GM11168 (cell line): ENCODE measurements at regions not wholly inside any gene's neighbourhood (a gene's known extent, or its start where the extent isn't known, plus 50 kb on each side); places are given as distances from the start of the nearest gene placed in this dataset.
"Not testable (repeated sequence)": the region's sequence is repeated elsewhere in the genome, so short reads cannot be mapped to it uniquely, and the experiment has no call there.

ENCODE experiments used
- in situ Hi-C: fragments of 300-500 bp; cut with MboI; formaldehyde crosslinking; loops from one replicate; pipeline ENCODE4 v1.12.0; 2022; ENCODE audit warnings: low sequenced_read_pairs; ENCODE audit not compliant: unreplicated experiment

- in situ Hi-C loops, result no loop called here
Observed at GRCh38 chr11:123349382-123349781, 80.7 kb upstream of the GRAMD1B start.

GRCh38 chr11:123344790-123345357 is 85.2 kb upstream of the GRAMD1B start:
- in situ Hi-C loops, result no loop called here

DNA sequence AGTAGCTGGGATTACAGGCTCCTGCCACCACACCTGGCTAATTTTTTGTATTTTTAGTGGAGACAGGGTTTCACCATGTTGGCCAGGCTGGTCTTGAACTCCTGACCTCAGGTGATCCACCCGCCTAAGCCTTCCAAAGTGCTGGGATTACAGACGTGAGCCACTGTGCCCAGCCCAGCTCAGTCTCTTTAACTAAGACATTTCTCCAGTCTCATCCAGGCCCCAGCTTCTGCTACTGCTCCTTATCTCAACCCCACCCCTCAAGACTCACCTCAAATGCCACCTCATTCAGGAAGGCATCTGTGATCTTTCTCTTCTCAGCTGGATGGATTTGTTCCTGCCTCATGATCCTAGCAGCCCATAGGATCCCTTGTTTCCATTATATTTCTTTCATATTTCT is 85.9 kb upstream of the GRAMD1B start:
- in situ Hi-C loops, result not testable (repeated sequence)

DNA sequence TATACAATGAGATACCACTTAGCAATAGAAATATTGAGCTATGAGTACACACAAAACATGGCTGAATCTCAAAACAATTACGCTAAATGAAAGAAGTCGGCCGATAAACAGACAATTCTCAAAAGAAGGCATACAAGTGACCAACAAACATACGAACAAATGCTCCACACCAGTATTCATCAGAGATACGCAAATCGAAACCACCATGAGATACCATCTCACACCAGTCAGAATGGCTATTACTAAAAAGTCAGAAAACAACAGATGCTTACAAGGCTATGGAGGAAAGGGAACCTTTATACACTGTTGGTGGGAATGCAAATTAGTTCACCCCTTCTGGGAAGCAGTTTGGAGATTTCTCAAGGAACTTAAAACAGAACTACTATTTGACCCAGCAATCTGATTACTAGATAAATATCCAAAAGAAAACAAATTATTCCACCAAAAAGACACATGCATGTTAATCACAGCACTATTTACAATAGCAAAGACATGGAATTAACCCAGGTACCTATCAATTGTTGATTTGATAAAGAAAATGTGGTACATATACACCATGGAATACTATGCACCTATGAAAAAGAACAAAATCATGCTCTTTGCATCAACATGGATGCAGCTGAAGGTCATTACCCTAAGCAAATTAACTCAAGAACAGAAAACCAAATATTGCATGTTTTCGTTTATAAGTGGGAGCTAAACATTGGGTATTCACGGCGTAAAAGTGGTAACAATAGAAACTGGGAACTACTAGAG is 90.9 kb upstream of the GRAMD1B start:
- in situ Hi-C loops, result no loop called here

DNA sequence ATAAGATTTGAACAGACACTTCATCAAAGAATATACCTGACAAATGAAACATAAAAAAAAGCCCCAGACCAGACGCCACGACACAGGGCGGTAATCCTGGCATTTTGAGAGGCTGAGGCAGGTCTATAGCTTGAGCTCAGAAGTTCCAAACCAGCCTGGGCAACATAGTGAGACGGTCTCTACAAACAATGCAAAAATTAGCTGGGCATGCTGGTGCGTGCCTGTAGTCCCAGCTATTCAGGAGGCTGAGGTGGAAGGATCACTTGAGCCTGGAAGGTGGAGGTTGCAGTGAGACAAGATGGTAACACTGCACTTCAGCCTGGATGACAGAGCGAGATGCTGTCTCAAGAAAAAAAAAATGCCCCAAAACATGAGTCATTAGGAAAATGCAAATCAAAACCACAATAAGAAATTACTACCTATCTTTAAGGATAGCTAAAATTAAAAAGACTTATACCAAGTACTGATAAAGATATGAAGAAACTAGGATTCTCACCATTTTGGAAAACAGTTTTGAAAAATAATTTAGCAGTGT is 91.7 kb upstream of the GRAMD1B start:
- in situ Hi-C loops, result no loop called here

- in situ Hi-C loops, result no loop called here
Observed at GRCh38 chr11:123334925-123335324, 95.1 kb upstream of the GRAMD1B start.

- in situ Hi-C loops, result not testable (repeated sequence)
Observed at GRCh38 chr11:123332577-123332976, 97.5 kb upstream of the GRAMD1B start.

- in situ Hi-C loops, result no loop called here
Observed at GRCh38 chr11:123330948-123331347, 99.1 kb upstream of the GRAMD1B start.

GRCh38 chr11:123330471-123330870 is 99.6 kb upstream of the GRAMD1B start:
- in situ Hi-C loops, result no loop called here

- in situ Hi-C loops, result no loop called here
Observed at GRCh38 chr11:123330071-123330470, 100.0 kb upstream of the GRAMD1B start.

GRCh38 chr11:123328281-123328867 is 101.7 kb upstream of the GRAMD1B start:
- in situ Hi-C loops, result no loop called here

DNA sequence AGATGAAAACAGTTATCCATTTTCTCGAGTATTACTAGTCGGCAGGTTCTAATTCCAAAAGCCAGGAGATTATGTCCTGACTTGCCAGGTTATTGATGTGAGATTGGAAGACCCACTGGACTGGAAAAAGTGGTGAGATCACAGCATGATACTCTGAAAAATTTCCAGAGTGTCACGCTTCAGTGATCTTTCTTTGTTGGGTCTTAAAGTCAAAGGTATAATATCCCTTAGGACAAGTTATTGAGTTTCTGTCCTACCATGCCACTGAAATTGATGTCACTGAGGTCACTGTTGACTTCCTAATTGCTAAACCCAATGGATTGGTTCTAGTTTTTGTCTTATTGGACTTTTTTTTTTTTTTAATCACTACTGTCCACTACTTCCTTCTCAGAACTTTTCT is 104.5 kb upstream of the GRAMD1B start:
- in situ Hi-C loops, result no loop called here

DNA sequence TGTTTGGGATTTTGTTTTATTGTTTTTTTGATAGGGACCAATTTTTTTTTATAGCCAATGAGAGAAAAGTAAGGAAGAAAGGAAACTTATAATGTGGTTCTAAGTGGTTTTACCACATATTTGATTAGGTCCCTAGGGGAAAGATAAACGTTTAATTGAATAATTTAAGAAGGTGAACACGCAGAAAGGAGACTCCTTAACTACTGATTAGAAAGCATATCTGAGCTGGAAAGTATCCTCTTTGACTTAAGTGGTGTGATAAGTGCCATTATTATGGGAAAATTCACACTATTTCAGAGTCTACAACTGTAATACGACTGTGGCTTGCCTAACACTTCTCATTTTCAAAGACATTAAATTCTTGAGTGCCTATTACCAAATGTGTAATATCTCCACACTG is 106.5 kb upstream of the GRAMD1B start:
- in situ Hi-C loops, result no loop called here

- in situ Hi-C loops, result no loop called here
Observed at GRCh38 chr11:123321636-123322035, 108.4 kb upstream of the GRAMD1B start.

- in situ Hi-C loops, result no loop called here
Observed at GRCh38 chr11:123318623-123319022, 111.4 kb upstream of the GRAMD1B start.

DNA sequence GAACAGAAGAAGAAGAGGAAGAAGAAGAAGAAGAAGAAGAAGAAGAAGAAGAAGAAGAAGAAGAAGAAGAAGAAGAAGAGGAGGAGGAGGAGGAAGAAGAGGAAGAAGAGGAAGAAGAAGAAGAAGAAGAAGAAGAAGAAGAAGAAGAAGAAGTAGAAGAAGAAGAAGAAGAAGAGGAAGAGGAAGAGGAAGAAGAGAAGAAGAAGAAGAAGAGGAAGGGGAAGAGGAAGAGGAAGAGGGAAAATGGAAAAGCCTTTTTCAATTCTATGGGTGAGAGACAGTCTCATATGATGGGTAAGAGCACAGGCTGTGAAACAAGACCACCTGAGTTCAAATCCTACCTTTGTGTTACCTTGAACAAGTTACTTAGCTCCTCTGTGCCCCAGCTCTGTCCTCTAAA is 111.9 kb upstream of the GRAMD1B start:
- in situ Hi-C loops, result not testable (repeated sequence)

- in situ Hi-C loops, result no loop called here
Observed at GRCh38 chr11:123316003-123316402, 114.1 kb upstream of the GRAMD1B start.

DNA sequence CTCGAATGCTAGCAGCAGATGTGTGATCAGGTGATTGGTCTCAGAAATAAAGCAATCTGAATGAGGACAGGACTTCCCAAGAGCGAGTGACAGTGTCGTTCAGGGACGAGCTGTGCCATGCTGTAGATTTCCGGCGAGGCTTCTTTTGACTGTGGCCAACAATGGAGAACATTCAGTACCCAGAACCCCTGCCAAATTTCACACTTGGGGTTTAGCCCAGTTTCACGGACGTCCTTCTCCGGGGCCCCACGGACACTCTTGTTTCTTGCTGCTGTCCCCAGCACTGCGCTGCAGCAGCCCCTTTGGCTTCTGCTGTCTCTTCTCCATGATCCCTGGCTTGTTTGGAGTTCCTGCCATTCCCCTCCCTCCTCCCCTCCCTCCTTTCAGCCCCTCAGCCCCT is 115.1 kb upstream of the GRAMD1B start:
- in situ Hi-C loops, result no loop called here

GRCh38 chr11:123313262-123313661 is 116.8 kb upstream of the GRAMD1B start:
- in situ Hi-C loops, result no loop called here

DNA sequence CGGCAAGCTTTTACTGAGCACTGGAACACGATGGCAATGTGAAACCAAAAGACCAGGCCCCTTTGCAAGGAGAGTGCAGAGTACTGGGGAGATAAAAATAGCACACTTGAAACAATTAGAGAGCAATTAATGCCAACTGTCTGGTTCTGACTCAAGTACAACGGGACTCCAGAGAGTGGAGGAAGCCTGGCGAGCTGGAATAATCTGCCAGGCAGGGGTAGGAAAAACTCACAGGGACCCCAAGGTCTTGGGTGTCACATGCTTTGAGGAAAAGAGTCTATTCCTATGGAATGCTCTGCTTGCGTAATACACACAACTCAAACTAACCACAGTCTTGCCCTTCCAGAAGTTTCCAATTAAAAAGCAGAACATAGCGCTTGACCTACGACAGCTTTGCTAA is 113.0 kb upstream of the CLMP start:
- in situ Hi-C loops, result no loop called here

- in situ Hi-C loops, result no loop called here
Observed at GRCh38 chr11:123307276-123307675, 112.2 kb upstream of the CLMP start.
